ENCODE measurements at regions not wholly inside any gene's neighbourhood (a gene's known extent, or its start where the extent isn't known, plus 50 kb on each side); places are given as distances from the start of the nearest gene placed in this dataset.

GRCh38 chr18:41162781-41163180 is 792.3 kb upstream of the PIK3C3 start:
- no peak for TF ChIP-seq CTCF (IDR thresholded peaks at IDR 0.05)
- TF ChIP-seq EP300 (IDR thresholded peaks at IDR 0.05) = no peak
- TF ChIP-seq POLR2A (IDR thresholded peaks at IDR 0.05) = no peak
- TF ChIP-seq POLR2AphosphoS5 (IDR thresholded peaks at IDR 0.05) = no peak

All from sigmoid colon (tissue), 4 donors.